Upper lobe of left lung (tissue), 4 donors: ENCODE measurements at regions not wholly inside any gene's neighbourhood (a gene's known extent, or its start where the extent isn't known, plus 50 kb on each side); places are given as distances from the start of the nearest gene placed in this dataset.

ENCODE experiments used
- EP300 ChIP-seq, 4 donors: sonication (generic); formaldehyde crosslinking; IDR thresholded peaks; one replicate each; pipeline ENCODE4 v1.5.1; 2017; ENCODE audit warnings: antibody characterized with exemption in 4 of 4, control low read depth in 2 of 4
- POLR2A ChIP-seq, 4 donors: fragments of 450-650 bp; IDR thresholded peaks; one replicate each; pipeline ENCODE4 v1.5.1; 2016 to 2017; ENCODE audit warnings: antibody characterized with exemption in 4 of 4, mild to moderate bottlenecking in 2 of 4
- TF ChIP-seq, protein P1 (sequence below), 6 experiments: fragments of 450-650 bp in 4 of 6; fragments of 200-600 bp in 2 of 6; sonication (generic) in 2 of 6; IDR thresholded peaks; one replicate each; pipeline ENCODE4 v1.5.1; 2016 to 2019; ENCODE audit warnings: antibody characterized with exemption in 6 of 6

DNA sequence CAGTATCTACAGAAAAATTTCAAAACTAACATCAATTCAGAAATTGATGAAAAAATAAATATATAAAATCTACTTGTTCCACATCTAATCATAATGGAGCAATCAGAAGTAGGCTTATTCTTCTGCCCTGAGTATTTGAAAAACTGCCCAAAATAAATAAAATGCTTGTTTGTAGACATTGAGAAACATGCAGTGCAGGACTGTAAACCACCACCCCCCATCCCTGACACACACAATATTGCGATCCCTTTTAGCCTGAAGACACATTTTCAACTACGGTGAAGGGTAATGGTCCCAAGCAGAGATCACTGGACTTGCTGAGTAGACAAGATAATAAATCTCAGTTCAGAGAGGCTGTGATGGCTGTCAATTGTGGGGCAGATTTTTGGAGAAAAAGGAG, 261.5 kb downstream of the C6orf118 start:
- TF ChIP-seq, protein P1, sequence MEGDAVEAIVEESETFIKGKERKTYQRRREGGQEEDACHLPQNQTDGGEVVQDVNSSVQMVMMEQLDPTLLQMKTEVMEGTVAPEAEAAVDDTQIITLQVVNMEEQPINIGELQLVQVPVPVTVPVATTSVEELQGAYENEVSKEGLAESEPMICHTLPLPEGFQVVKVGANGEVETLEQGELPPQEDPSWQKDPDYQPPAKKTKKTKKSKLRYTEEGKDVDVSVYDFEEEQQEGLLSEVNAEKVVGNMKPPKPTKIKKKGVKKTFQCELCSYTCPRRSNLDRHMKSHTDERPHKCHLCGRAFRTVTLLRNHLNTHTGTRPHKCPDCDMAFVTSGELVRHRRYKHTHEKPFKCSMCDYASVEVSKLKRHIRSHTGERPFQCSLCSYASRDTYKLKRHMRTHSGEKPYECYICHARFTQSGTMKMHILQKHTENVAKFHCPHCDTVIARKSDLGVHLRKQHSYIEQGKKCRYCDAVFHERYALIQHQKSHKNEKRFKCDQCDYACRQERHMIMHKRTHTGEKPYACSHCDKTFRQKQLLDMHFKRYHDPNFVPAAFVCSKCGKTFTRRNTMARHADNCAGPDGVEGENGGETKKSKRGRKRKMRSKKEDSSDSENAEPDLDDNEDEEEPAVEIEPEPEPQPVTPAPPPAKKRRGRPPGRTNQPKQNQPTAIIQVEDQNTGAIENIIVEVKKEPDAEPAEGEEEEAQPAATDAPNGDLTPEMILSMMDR (IDR thresholded peaks at IDR 0.05): no peak
- TF ChIP-seq POLR2A (IDR thresholded peaks at IDR 0.05): no peak
- no peak for TF ChIP-seq EP300 (IDR thresholded peaks at IDR 0.05)
